CD4-positive, alpha-beta T cell treated with Interleukin-1 beta for 1 hour (primary cell): ENCODE measurements at regions not wholly inside any gene's neighbourhood (a gene's known extent, or its start where the extent isn't known, plus 50 kb on each side); places are given as distances from the start of the nearest gene placed in this dataset.

Experiments used
- DNase-seq, 2 donors: peaks; one replicate each; pipeline ENCODE4 v3.0.0-alpha.2; 2020 to 2022

DNA sequence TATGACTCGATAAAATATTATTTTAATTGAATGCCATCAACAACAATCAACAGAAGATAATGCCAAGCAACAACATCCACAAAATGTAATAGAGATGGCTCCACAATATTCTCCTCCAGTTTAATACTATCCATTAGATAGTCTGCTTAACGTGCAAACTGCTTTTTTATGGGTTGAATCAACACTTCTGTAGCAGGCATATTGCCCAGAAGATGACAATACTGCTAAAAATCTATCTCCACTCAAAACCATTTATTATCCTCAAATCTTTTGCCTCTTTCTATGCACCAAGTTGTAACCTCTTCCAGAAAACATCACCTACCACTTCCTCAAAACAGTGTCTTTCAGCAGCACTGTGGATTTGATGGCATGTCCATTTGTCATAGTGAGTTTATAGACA lies 295.7 kb upstream of the LMCD1 start:
- no peak for DNase-seq

DNA sequence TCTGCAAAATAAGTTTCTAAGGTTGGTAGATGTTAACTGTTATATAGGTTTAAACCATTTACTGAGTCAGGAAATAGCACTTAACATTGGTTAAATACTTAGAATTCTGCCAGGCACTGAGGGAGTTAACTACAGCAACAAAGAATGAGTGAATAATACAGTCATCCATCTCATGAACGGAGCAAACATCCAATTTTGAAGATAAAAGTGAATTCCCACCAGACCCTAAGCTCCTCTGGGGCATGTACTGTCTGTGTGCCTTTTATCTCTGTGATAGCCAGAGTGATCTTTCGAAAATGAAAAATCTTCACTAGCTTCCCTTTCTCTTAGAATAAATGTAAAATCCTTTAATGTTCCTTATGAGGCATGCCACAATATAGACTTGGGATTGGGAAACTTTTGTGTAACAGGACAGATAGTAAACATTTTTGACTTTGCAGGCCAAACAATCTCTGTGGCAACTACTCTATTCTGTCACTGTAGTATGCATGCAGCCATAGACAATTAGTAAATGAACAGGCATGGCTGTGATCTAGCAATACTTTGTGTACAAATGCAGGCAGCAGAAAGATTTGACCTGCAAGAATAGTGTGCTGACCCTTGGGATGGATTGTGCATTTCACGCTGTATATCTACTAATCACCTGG lies 294.5 kb upstream of the LMCD1 start:
- DNase-seq, result no peak

DNA sequence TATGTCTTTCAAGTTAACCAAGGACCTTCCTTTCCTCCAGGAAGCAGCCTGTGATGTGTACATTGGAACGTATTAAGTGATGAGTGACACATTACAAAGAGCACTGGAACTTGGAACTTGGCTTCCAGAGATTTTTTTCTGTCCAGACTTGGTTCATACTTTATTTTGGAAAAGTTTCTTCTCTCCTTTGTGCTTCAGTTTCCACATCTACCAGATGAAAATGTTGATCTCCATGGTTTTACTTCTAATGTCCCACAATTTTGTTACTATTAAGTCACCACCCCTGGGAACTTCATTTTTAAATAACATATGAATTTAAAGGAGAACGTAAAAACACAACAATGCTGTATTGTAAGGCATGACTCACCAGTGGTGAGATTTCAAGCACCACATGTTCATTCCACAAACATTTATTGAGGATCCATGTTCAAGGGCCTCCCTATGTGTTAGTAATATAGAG lies 290.7 kb upstream of the LMCD1 start:
- DNase-seq, result no peak

DNA sequence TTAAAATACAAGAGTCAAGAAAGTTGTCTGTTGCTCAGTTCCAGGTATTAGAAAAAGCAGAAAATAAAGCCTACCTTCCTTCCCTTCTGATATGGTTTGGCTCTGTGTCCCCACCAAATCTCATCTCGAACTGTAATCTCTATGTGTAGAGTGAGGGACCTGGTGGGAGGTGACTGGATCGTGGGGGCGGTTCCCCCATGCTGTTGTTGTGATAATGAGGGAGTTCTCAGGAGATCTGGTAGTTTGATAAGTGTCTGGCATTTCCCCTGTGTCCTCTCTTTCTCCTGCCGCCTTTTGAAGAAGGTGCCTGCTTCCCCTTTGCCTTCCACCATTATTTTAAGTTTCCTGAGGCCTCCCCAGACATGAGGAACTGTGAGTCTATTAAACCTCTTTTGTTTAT lies 288.8 kb upstream of the LMCD1 start:
- no peak for DNase-seq

DNA sequence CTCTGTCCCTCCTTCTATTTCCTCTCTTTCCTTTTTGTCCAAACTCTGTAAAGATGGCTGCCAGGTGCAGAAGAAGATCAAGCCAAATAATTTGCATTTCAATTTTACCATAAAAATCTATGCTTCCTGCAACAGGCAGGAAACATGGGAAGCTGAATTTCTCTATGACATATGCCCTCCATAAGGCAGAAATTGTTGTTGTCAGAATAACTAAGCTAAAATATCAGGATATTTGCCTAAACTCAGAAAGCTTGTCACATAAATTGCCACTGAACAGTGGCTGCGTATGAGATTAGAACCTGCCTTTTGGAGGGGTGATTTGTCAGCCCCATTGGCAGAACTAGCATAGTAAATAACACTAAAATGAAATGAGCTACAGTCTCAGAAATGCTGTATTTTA lies 288.3 kb upstream of the LMCD1 start:
- no peak for DNase-seq

DNA sequence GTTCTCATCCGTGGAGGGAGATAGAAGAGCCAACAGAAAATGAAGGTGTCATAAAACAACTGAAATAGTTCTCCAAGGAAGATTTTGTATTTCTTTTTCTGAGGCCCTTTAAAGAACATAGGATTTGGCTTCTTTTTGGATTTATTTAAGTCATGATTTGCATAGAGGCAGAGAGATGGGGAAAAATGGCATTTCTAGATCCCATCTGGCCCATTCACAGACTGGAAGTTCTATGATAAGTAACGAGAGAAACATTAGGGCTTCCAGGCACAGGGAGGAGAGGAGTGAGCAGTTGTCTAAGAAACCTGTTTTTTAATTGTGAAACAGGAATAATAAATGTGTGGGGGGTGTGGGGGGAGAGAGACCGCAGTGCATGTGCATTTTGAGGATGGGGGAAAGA lies 285.8 kb upstream of the LMCD1 start:
- no peak for DNase-seq

DNA sequence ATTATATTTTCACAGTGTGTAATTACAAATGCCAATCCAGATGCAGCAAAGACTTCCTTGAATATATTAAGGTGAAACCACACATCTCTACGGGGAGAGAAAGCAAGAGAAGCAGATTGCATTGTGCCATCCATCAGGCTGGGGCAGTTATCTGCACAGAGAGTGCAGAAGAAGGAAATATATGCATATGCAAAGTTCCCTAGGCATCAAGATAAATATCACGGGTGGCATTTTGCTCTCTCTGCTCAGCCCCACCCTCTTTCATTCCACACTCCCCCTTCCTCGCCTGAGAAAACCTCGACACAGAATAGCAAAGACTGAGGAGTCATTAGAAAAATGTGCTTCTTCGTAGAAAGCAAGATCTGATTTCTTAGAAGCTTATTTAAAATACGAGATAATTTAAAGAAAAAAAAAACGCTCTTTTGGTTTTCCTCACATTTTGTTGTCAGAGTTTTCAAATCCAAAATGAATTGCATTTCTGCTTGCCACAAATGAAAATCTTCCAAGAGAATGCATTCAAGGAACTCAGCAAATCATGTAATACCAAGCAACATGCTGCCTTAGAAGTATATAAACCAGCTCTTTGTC lies 283.2 kb upstream of the LMCD1 start:
- no peak for DNase-seq

DNA sequence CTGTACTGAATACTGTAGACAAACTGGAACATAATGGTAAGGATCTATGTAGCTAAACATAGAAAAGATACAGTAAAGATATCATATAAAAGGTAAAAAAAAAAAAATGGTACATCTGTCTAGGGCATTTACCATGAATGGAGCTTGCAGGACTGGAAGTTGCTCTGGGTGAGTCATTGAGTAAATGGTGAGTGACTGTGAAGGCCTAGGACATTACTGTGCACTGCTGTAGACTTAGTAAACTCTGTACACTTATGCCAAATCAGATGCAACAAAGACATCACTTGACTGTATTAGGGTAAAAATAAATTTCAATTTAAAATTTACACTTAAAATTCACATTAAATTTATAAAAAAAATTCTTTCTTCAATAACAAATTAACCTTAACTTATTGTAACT lies 281.3 kb upstream of the LMCD1 start:
- DNase-seq, result no peak

DNA sequence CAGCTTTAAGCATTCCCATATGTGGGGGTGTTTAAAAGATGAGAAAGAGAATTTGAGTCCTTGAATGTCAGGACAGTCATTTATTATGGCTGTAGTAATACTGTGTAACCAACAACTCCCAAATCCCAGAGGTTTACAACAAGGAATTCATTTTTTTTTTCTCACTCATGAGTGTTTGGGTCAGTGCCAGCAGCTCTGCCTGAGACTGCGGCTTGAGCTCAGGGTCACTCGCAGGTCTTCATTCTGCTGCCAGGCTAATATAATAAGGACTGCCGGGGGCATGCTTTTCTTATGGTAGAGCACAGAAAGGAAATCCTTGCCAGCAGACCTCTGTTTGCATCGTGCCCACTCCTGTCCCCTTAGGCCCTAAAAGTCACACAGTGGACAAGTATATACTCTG lies 277.9 kb upstream of the LMCD1 start:
- DNase-seq, result no peak

DNA sequence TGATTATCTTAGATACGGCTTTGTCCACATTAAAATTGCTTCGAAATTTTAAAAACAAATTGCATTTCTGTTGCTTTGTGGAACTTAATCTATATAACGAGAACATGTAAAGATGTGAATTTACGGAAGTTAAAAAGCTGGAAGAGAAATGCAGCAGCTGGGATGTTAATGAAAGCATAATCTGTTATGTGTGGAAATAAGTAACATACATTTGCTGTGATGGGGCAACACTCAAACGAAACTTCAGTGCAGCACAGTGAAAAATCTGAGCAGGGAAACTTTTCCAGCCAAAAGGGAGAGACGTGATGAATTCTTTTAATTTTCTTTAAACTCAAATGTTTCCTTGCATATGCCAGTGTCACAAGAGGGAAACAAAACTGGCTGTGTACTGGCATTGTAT lies 276.7 kb upstream of the LMCD1 start:
- DNase-seq, result no peak

DNA sequence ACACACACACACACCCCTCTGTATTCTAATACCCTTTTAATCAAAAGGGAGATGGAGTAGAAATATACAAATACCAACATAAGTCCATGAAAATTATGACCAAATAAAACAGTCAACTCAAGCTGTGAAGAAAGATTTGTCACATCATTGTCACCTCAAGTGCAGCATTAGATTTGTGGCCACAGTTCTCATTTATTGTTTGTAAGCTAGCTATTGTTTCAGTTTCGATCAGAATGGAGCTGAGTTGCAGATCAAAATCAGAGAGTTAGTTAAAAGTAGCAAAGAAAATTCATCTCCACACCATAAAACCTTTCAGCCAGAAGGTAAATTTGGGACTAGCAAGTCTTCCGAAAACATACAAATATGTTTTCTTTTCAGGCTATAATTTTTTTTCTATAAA lies 267.7 kb upstream of the LMCD1 start:
- no peak for DNase-seq

DNA sequence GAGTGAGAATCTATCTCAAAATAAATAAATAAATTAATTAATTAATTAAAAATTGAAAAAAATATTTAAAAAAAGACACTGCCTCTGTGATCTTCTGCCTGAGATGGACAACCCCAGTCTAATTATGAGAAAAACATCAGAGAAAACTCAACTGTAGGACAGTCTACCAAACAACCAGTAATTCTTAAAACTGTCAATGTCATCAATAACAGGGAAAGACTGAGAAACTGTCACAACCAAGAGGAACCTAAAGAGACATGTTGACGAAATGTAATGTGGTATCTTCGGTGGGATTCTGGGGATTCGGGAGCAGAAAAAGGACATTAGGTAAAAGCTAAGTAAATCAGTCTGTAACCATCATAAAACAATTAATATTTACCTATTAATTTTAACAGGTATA lies 265.4 kb upstream of the LMCD1 start:
- no peak for DNase-seq

DNA sequence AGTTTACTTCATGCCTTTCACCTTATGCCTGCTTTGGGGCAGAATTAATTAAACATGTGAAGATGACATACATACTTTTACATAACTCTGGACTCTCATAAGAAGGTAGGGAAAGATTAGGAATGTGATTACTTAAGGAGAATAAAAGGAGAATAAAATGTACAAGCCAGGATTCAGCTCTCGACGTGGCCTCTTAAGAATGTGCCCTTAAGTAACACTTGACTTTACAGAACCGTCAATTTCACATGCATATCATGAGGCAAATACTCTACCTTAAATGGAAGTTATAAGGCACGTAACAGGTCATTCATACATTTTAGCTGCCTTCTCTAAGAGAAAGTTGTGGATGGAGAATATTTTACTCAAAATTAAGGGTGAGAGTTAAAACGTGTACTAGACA lies 263.7 kb upstream of the LMCD1 start:
- no peak for DNase-seq

DNA sequence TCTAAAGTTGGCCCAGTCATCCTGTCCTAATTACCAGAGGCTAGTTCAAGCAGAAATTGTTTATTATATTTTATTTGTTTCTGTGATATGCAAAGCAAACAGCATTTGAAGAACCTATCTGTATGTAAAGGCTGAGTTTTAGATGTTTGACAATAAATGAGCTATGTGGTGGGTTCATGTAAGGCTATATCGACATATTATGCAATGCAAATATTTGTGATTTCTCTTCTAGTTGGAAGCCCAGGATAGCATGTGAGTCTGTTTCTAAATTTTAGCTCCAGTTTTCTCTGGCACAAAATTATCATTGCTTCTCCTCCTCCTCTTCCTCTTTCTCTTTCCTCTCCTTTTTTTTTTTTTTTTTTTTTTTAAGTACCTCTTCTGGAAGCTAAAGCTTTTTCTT lies 263.2 kb upstream of the LMCD1 start:
- no peak for DNase-seq

DNA sequence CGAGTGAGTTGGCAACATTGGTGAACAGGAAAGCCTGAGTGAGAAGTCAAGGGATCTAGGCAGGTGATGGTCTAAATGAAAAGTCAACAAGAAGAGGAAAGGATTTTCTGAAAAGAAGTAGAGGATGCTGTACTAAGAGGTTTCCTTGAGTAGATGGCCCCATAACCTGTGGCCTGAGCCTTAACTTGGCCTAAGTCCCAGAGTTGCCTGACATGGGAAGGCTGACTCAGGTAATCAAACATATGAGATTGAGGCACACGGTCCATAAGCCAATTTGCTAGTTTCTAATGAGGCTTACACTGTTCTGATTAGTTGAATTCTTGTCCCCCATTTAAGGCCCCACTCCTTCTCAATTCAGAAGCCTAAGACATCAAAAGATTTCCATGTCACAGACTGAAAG lies 262.5 kb upstream of the LMCD1 start:
- no peak for DNase-seq

DNA sequence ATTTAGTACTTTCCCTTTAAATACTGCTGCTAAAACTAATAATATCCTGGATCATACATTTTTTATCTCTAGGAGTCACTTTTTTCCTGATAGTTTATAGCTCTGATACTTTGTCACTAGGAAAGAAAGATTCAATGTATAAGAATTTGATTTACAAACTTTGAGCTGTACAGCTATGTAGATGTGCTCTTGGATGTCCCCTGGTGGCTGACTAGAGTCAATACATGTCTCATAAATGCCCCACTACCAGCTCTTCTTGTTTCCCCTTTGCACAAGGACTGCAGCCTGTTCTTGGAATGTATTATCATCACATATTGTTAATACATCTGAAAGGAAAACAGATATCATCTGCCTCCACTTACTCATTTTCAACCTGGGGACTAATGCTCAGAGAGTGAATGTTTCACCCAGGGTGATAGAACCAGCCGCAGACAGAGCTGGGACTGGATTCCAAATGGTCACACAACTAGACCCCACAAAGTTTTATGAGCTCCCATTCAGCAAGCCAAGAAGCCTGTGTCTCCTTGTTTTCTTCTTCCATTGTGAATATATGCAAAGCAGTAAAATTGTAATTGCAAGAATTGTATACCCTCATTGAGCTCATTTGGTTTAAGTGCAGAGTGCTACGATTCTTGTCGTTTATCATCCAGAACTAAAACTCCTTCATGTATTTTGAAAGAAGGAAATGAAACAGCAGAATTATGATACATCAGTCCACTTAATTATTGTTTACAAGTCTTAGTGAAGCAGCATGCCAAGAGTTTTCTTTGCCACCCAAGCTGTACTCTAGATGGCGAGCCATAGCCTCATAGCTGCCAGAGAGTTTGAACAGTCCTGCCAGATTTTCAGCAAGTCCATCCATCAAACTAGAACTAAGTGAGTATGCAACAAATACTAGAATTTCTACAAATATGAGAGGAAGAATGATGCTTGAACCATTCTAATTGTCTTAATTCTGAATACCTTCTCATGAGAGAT lies 261.6 kb upstream of the LMCD1 start:
- DNase-seq, result peak in 1 of 2 donors; percentile 17

DNA sequence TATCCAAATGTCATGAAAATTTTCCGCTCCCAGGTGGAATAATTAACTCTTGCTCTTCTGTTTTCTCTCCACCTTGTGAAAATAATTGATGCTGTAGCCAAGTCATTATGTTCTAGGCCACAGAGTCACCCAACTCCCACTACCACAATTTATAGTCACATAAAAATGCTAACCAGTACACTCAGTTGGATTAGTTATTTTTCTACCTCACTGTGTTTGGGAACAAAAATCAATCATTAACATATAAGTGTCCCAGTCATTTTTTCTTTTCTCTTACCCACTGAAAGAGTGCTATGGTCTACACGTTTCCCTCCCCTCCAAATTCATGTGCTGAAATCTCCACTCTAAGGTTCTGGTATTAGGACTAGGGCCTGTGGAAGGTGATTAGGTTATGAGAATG lies 255.6 kb upstream of the LMCD1 start:
- DNase-seq, result no peak

DNA sequence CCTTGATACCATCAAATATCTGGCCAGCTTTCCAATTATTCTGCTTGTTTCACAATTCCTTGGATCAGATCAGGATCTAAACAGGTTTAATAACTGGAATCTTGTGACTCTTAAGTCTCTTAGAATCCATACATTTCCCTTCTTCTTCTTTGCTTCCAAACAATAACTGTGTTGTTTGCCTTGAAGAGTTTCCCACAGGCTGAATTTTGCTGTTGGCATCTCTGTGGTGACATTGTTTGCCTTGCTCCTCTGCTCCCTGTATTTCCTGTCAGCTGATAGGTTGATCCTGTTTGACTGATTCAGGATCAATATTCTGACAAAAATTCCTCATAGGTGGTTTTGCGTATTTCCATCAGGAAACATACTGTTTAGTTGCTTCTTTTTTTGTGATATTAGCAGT lies 248.4 kb upstream of the LMCD1 start:
- DNase-seq, result no peak

DNA sequence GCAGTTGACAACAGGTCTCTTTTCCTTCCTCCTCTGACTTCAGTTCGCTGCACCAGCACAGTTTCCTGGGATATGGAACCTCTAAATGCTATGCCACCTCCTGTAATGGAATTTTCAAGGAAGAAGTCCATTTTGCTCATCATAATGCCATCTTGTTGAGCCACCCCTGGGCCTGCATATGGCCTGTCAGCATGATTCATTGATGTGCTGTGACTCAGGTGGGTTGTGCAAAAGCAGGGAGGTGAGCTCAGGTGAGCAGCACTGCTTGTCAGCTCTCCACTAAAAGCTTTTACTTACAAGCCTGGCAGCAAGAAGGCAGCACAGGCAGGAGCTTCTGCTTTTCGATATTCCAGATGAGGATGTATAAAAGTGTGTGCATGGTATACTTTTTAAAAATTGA lies 247.1 kb upstream of the LMCD1 start:
- DNase-seq, result no peak

DNA sequence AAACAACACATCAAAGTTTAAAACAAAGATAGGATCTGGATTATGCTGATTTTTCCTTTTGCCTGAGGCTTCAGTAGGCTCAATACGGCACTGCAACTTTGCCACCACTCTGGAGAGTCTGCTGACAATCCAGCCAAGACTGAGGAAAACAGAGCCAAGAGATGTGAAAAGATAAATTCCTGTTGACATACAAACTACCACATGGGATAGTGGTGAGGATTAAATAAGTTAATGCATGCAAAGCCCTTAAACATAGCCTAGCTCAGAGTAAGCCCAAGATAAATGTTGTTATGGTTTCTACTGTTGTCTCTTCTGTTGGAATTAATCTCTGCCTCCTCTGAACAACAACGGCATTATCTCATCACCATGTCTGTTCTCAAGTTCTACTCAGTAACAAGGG lies 245.9 kb upstream of the LMCD1 start:
- DNase-seq, result no peak

DNA sequence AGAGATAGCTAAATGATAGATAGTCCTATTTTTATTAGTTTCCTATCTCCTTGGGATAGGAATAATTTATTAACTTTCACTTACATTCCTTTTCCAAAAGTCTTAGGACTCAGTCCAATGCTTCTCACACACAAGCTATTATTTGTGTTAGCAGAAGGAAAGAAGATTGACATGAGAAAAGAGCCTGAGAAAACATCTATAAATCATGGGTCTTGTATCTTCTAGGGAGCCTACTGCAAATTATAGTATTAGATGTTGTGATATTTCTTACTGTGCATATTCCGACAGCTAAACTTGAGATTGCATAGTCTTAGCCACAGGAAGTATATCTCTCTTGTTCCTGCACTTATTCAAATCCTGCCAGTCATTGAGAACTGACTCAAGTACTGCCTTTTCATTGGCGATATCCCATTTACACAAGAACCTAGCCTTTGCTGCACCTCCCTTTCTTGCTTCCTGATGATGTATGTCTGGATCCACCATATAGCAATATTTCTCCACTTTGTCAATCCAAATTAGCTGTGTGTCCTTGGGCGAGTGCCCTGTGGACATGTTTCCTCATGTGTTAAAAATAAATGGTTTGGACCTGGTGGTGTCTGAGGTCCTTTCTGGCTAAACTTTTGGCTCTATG lies 245.1 kb upstream of the LMCD1 start:
- DNase-seq, result no peak

DNA sequence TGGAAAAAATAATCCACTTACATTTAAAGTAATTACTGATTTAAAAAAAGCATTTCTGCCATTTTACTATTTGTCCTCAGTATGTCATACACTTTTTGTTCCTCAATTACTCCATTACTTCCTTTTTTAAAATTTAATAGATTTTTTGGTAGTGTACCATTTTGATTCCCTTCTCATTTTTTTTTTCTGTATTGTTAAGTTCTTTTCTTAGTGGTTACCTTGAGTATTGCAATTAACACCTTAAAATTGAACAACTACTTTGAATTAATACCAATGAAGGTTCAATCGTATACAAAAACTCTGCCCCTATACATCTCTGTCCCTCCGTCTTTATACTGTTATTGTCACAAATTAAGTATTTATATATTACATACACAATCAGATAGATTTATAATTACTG lies 240.6 kb upstream of the LMCD1 start:
- no peak for DNase-seq

DNA sequence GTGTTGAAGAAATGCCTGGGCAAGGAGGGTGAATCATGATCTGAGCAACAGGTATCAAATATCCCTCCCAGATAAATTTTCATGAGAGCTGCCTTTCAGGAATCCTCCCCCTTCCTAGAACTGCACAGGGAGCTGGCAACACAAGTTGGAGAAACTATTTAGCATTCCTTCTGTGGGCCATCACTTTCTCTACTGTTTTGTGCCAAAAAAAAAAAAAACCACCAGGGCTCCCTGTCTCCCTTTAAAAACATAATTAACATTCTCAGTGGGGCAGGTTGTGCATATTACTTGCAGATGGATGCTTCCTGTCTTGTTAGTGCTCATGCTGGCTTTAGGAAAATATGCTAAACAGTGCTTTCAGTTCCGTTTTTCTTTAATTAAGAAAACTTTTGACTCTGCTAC lies 234.9 kb upstream of the LMCD1 start:
- DNase-seq, result no peak

DNA sequence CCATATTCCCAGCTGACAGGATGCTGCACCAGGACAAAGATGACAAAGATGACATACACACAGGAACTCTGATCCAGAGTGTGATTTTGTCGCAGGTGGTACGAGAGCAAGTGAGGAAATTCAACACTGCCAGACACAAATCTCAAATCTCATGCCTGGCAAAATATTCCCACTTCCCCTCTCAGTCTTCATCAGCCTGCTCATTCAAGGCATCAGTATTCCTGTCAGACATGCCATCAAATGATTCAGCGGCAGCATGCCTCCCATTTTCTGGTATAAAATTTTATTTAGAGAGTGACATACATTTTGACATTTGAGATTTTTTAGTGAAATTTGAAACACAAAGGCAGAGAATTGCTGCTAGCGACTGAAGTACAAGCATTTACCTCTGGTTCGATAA lies 228.1 kb upstream of the LMCD1 start:
- DNase-seq, result no peak
